Panc1 (cell line): ENCODE measurements at regions not wholly inside any gene's neighbourhood (a gene's known extent, or its start where the extent isn't known, plus 50 kb on each side); places are given as distances from the start of the nearest gene placed in this dataset.

Experiments
- CTCF ChIP-seq: fragments of 450-650 bp; IDR thresholded peaks from 2 replicates; pipeline ENCODE4 v1.5.1; 2017; ENCODE audit warnings: mild to moderate bottlenecking
- POLR2AphosphoS5 ChIP-seq: IDR thresholded peaks from 2 replicates; pipeline ENCODE4 v1.6.1; 2012; ENCODE audit warnings: mild to moderate bottlenecking, low read depth, low read length, moderate library complexity
- SIN3A ChIP-seq: IDR thresholded peaks from 2 replicates; pipeline ENCODE4 v1.6.1; 2012; ENCODE audit warnings: low read depth, mild to moderate bottlenecking, low read length, moderate library complexity, borderline replicate concordance; ENCODE audit not compliant: insufficient read depth
- TF ChIP-seq, protein P1 (sequence below), 2 experiments: IDR thresholded peaks; 2 replicates each; pipeline ENCODE4 v1.6.1; 2011 to 2012; ENCODE audit warnings: low read depth in 2 of 2, control low read depth in 1 of 2, low read length in 1 of 2, mild to moderate bottlenecking in 1 of 2, moderate library complexity in 1 of 2; ENCODE audit not compliant: insufficient read depth in 1 of 2

DNA sequence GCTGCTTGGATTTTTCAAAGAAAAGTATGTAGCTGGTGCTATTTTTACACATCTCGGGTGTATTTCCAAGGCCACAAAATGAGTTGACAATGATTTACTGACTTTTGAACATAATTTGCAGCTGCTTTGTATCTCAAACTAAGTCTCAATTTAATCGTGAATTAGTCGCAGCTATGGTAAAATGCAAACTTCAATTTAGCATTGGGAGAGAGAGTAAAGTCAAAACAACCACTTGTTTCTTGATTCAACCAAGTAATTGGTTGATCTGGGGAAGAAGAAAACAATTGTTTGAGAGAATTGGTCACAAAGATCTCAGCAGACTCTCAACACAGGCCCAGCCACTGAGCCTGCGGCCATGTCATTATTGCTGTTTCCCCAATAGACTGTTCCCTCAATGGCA, 75.0 kb upstream of the DYRK2 start:
- TF ChIP-seq, protein P1, sequence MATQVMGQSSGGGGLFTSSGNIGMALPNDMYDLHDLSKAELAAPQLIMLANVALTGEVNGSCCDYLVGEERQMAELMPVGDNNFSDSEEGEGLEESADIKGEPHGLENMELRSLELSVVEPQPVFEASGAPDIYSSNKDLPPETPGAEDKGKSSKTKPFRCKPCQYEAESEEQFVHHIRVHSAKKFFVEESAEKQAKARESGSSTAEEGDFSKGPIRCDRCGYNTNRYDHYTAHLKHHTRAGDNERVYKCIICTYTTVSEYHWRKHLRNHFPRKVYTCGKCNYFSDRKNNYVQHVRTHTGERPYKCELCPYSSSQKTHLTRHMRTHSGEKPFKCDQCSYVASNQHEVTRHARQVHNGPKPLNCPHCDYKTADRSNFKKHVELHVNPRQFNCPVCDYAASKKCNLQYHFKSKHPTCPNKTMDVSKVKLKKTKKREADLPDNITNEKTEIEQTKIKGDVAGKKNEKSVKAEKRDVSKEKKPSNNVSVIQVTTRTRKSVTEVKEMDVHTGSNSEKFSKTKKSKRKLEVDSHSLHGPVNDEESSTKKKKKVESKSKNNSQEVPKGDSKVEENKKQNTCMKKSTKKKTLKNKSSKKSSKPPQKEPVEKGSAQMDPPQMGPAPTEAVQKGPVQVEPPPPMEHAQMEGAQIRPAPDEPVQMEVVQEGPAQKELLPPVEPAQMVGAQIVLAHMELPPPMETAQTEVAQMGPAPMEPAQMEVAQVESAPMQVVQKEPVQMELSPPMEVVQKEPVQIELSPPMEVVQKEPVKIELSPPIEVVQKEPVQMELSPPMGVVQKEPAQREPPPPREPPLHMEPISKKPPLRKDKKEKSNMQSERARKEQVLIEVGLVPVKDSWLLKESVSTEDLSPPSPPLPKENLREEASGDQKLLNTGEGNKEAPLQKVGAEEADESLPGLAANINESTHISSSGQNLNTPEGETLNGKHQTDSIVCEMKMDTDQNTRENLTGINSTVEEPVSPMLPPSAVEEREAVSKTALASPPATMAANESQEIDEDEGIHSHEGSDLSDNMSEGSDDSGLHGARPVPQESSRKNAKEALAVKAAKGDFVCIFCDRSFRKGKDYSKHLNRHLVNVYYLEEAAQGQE (IDR thresholded peaks at IDR 0.05; ENCODE audit: insufficient read depth in 1 of 2, low read depth in 2 of 2, low read length in 1 of 2) = no peak
- no peak for TF ChIP-seq CTCF
- TF ChIP-seq SIN3A = no peak
- TF ChIP-seq POLR2AphosphoS5 = no peak
